ENCODE measurements at regions not wholly inside any gene's neighbourhood (a gene's known extent, or its start where the extent isn't known, plus 50 kb on each side); places are given as distances from the start of the nearest gene placed in this dataset.

- TF ChIP-seq CTCF (IDR thresholded peaks at IDR 0.05), result no peak
- no peak for TF ChIP-seq POLR2A (IDR thresholded peaks at IDR 0.05)
These were observed 250.3 kb upstream of the FBXO33 start for GRCh38 chr14:39682582-39682981.
